Cerebellar cortex (tissue), 1 donor: ENCODE measurements at regions not wholly inside any gene's neighbourhood (a gene's known extent, or its start where the extent isn't known, plus 50 kb on each side); places are given as distances from the start of the nearest gene placed in this dataset.
"Not testable (repeated sequence)": the region's sequence is repeated elsewhere in the genome, so short reads cannot be mapped to it uniquely, and the experiment has no call there.

ENCODE experiments used
- DNase-seq: peaks from one replicate; pipeline ENCODE4 v3.0.0-alpha.2; 2015; ENCODE audit warnings: low spot score

- DNase-seq = no peak
These were observed 119.5 kb upstream of the SNRPN start for GRCh38 chr15:24835301-24835700.

- peak; percentile 60 for DNase-seq
These were observed 106.7 kb upstream of the SNRPN start for GRCh38 chr15:24848050-24848449.

- DNase-seq = no peak
These were observed 98.1 kb upstream of the SNRPN start for GRCh38 chr15:24856397-24857390.

GRCh38 chr15:24857763-24858162 is 97.0 kb upstream of the SNRPN start:
- DNase-seq = no peak

- not testable (repeated sequence) for DNase-seq
These were observed 96.6 kb upstream of the SNRPN start for GRCh38 chr15:24858183-24858582.

GRCh38 chr15:24858737-24859601 is 95.8 kb upstream of the SNRPN start:
- DNase-seq = no peak

- no peak for DNase-seq
These were observed 93.6 kb upstream of the SNRPN start for GRCh38 chr15:24861014-24861690.

- DNase-seq = no peak
These were observed 91.9 kb upstream of the SNRPN start for GRCh38 chr15:24862726-24863521.

GRCh38 chr15:24865303-24865702 is 89.5 kb upstream of the SNRPN start:
- no peak for DNase-seq

- DNase-seq = peak; percentile 1
These were observed 77.6 kb upstream of the SNRPN start for GRCh38 chr15:24877174-24877573.

GRCh38 chr15:24878153-24878552 is 76.6 kb upstream of the SNRPN start:
- peak; percentile 52 for DNase-seq

- DNase-seq = no peak
These were observed 75.3 kb upstream of the SNRPN start for GRCh38 chr15:24879492-24879891.

GRCh38 chr15:24880663-24881062 is 74.1 kb upstream of the SNRPN start:
- DNase-seq = no peak

- no peak for DNase-seq
These were observed 68.2 kb upstream of the SNRPN start for GRCh38 chr15:24886538-24886937.

GRCh38 chr15:24898715-24899272 is 56.0 kb upstream of the SNRPN start:
- no peak for DNase-seq

GRCh38 chr15:24899367-24899766 is 55.4 kb upstream of the SNRPN start:
- DNase-seq = no peak

- DNase-seq = no peak
These were observed 55.0 kb upstream of the SNRPN start for GRCh38 chr15:24899795-24900194.

- no peak for DNase-seq
These were observed 53.4 kb upstream of the SNRPN start for GRCh38 chr15:24901409-24901808.
